ENCODE measurements at regions not wholly inside any gene's neighbourhood (a gene's known extent, or its start where the extent isn't known, plus 50 kb on each side); places are given as distances from the start of the nearest gene placed in this dataset.

DNA sequence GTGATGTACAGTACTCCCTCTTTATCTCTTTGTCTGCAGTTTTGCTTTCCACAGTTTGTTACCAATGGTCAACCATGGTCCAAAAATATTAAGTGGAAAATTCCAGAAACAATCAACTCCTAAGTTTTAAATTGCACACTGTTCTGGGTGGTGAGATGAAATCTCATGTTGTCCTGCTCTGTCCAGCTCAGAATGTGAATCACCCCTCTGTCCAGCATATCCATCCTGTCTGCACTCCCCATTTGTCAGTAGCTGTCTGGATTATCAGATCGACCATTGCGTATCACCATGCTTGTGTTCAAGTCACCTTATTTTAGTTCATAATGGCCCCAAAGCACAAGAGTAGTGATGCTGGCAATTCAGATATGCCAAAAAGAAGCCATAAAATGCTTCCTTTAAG is 118.2 kb upstream of the PDE4B start:
- TF ChIP-seq EZH2 (IDR thresholded peaks at IDR 0.05; ENCODE audit: borderline replicate concordance, low read length), result no peak
- TF ChIP-seq, protein P1, sequence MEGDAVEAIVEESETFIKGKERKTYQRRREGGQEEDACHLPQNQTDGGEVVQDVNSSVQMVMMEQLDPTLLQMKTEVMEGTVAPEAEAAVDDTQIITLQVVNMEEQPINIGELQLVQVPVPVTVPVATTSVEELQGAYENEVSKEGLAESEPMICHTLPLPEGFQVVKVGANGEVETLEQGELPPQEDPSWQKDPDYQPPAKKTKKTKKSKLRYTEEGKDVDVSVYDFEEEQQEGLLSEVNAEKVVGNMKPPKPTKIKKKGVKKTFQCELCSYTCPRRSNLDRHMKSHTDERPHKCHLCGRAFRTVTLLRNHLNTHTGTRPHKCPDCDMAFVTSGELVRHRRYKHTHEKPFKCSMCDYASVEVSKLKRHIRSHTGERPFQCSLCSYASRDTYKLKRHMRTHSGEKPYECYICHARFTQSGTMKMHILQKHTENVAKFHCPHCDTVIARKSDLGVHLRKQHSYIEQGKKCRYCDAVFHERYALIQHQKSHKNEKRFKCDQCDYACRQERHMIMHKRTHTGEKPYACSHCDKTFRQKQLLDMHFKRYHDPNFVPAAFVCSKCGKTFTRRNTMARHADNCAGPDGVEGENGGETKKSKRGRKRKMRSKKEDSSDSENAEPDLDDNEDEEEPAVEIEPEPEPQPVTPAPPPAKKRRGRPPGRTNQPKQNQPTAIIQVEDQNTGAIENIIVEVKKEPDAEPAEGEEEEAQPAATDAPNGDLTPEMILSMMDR (IDR thresholded peaks at IDR 0.05; ENCODE audit: low read length), result no peak
